ENCODE measurements at regions not wholly inside any gene's neighbourhood (a gene's known extent, or its start where the extent isn't known, plus 50 kb on each side); places are given as distances from the start of the nearest gene placed in this dataset.

DNA sequence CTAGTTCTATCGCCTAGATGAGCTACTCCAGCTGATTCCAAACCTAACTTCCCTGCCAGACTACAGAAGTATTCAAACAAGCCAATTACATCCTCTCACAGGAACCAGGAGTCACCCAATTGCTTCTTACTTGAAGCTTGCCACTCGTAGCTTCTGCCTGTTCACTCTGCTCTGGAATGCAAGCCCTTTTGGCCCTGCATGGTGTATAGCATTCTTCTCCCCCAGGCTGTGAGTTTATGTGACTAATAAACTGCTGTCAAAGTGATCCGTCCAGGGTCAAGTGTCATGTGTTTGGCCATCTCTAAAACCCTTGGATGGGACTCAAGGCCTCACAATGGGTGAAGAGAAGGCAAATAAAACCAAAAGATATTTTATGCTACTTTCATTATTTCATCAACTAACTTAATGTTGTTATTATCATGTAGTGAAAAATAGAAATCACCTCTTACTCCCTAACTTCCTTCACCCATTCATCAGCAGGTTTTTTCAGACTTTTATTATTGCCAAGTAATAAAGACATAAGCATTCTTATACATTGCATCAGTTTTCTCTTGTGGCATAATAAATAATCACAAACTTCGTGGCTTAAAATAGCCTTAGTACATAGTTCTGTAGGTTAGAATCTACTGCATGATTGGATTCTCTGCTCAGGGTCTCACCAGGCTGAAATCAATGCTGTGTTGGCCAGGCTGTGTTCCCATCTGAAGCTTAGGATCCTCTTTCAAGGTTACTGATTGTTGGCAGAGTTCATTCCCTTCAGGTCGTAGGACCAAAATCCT lies 1981.7 kb upstream of the FLRT2 start:
- no peak for TF ChIP-seq POLR2A (IDR thresholded peaks at IDR 0.05; ENCODE audit: low read length)
- no peak for TF ChIP-seq GATA1 (IDR thresholded peaks at IDR 0.05; ENCODE audit: low read depth, low read length)
- DNase-seq, result no peak

DNA sequence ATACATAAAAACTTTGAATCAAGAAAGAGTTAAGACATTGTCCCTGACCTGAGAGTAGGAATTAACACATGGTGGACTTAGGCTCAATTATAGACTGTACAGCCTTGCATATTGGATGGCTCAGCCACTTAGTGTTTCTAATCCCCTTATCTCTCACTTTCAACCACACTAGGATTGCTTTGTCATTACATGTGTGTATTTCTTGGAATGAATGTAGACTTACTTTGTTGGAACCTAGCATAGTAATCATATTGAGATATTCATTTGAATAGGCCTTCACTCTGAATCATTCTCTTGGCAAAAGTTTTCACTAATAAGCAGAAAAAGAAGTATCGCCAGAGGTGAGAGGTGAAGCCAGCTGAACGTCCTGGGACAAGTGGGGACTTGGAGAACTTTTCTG lies 1973.9 kb upstream of the FLRT2 start:
- no peak for TF ChIP-seq POLR2A (IDR thresholded peaks at IDR 0.05; ENCODE audit: low read length)
- TF ChIP-seq GATA1 (IDR thresholded peaks at IDR 0.05; ENCODE audit: low read depth, low read length), result no peak
- DNase-seq, result no peak

DNA sequence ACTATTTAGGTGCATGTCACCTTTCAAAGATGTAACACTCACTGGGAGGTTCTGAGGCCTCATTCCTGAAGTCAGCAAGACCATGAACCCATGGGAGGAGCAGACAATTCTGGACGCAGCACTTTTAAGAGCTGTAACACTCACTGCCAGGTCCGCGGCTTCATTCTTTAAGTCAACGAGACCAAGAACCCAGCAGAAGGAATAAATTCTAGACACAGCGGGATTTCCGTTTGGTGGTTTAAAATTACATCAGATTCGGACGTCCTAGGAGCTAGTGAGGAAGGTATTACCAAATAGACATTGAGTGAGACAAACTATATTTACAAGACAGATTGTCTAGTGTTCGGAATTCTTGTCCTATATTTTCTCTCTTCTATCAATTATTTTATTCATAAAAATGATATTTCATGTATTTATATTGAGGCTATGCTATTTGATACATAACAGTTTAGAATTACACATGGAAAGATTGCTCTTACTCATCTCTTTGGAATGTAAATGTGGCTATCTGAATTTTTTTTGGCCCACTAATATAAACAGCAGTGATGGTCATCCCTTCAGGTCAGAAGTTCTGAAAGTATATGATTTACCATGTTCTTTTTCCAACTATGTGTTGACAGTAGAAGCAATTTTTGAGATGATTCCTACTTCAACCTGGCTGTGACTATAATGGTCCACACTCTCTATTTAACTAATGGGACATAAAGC lies 1973.0 kb upstream of the FLRT2 start:
- DNase-seq, result no peak
- TF ChIP-seq GATA1 (IDR thresholded peaks at IDR 0.05; ENCODE audit: low read depth, low read length), result no peak
- TF ChIP-seq POLR2A (IDR thresholded peaks at IDR 0.05; ENCODE audit: low read length), result no peak

DNA sequence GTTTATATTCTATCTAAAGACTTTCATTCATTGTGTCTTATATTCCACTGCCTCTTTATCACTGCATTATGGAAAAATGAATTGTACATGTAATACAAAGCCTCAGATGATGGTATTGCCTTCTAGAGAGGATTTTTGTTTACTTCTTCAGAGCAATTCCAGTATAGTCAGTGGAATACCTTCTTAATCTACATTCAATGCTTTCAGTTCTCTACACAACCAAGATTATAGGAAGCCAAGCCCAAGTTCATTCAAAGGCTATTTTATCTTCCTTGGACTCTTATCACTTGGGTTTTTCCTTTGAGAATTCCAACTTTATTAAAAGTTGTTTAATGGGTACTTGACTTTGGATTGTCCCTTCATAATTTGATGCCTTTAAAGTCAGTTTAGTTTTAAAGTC lies 1971.0 kb upstream of the FLRT2 start:
- DNase-seq, result no peak
- no peak for TF ChIP-seq GATA1 (IDR thresholded peaks at IDR 0.05; ENCODE audit: low read depth, low read length)
- no peak for TF ChIP-seq POLR2A (IDR thresholded peaks at IDR 0.05; ENCODE audit: low read length)

DNA sequence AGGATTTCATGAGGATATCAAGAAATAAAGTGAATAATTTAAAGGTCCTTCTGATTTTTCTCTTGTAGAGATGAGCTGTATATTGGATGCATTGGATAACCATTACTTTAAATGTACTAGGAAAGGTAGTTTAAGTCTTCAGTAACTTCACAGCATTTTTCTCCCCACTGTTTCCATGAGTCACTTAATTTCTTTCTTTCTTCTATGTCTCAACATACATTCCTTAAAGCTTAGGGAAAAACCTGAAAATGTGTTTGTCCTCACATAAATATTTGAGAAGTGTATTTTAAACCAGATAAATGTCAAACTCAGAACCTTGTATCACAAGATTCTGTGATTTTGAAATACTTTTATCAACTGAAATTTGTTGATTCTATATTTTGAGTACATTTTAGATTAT lies 1970.2 kb upstream of the FLRT2 start:
- DNase-seq, result no peak
- TF ChIP-seq POLR2A (IDR thresholded peaks at IDR 0.05; ENCODE audit: low read length) (no peak), GATA1 (IDR thresholded peaks at IDR 0.05; ENCODE audit: low read depth, low read length) (no peak)

DNA sequence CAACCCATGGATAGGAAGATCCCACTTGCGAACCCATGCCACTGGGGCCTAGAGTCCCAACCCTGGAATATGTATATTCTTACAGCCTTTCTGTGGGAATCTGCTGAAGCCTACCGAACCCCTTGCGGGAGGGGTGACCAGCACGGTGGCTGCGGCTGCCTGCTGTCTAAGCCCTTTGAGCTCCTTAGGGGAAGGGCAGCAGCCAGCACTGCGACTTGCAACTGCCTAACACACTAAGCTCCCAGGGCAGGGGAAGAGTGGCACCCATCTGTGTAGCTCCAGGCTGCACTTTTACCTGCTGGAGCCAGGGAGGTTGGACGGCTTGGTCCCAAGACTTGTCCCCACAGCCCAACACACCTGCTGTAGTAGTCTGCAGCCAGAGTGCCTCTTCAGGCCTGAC lies 1968.7 kb upstream of the FLRT2 start:
- TF ChIP-seq GATA1 (IDR thresholded peaks at IDR 0.05; ENCODE audit: low read depth, low read length), result no peak
- TF ChIP-seq POLR2A (IDR thresholded peaks at IDR 0.05; ENCODE audit: low read length), result no peak
- no peak for DNase-seq

DNA sequence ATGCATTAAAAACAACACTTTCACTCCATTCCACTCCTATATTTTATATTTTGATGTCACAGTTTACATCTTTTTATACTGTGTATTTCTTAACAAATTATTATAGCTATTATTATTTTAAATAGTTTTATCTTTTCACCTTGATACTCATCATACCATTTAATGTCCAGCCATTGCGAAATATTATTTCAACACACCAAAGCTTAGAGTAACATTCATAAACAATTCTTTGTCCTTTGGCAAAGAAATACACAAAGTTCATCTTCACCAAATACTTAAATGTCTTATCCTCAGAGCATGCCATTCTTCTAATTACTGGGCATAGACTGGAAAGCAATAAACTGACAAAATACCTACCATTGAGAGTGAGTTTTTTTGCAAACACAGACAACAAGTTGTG lies 1963.4 kb upstream of the FLRT2 start:
- no peak for DNase-seq
- no peak for TF ChIP-seq GATA1 (IDR thresholded peaks at IDR 0.05; ENCODE audit: low read depth, low read length)
- TF ChIP-seq POLR2A (IDR thresholded peaks at IDR 0.05; ENCODE audit: low read length), result no peak

DNA sequence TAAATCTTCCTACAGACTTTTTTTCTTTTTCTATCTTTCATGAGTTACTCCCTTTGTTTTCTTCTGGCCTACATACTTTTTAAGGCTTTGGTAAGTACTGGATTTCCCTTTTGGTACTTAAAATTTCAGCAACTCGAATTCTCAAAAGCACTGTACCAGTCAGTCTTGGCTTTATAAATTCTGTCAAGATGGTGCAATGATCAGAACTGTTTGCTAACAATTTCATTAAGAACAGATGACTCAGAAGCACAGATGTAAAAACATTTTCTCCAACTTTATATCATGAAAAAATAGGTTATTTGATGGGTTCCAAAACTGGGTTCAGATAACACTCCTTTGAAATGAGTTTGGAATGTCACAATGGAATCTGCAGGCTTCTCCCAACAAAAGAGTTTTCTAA lies 1961.8 kb upstream of the FLRT2 start:
- no peak for TF ChIP-seq POLR2A (IDR thresholded peaks at IDR 0.05; ENCODE audit: low read length)
- no peak for DNase-seq

DNA sequence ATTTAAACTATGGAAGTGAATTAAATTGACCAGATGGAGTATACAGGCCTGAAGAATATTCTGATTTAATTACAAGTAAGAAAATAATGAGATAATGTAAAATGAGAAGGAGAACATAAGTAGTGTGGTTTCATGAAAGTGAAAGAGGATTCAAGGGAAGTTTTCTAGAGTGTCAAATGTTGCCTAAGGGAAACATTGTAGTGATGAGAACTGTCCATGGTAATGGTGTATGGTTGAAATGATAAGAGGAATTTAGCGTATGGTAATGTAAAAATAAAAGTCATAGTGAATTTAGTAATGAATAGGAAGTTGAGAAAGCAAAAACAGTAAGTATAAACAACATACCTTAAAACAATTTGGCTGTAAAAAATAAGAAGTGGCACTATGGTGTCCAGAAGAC lies 1954.6 kb upstream of the FLRT2 start:
- TF ChIP-seq GATA1 (IDR thresholded peaks at IDR 0.05; ENCODE audit: low read depth, low read length) (no peak), POLR2A (IDR thresholded peaks at IDR 0.05; ENCODE audit: low read length) (no peak)
- no peak for DNase-seq

DNA sequence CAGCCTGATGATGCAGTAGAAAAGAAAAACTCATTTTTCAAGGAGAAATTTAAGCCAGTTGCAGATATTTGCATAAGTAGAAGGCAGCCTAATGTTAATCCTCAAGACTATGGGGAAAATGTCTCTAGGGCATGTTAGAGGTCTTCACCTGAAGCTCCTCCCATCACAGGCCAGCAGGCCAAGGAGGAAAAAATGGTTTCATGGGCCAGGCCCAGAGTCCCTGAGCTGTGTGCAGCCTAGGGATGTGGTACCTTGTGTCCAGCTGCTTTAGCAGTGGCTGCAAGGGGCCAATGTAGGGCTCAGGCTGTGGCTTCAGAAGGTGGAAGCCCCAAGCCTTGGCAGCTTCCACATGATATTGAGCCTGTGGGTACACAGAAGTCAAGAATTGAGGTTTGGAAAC lies 1946.7 kb upstream of the FLRT2 start:
- DNase-seq, result no peak
- no peak for TF ChIP-seq POLR2A (IDR thresholded peaks at IDR 0.05; ENCODE audit: low read length)
- TF ChIP-seq GATA1 (IDR thresholded peaks at IDR 0.05; ENCODE audit: low read depth, low read length), result no peak

DNA sequence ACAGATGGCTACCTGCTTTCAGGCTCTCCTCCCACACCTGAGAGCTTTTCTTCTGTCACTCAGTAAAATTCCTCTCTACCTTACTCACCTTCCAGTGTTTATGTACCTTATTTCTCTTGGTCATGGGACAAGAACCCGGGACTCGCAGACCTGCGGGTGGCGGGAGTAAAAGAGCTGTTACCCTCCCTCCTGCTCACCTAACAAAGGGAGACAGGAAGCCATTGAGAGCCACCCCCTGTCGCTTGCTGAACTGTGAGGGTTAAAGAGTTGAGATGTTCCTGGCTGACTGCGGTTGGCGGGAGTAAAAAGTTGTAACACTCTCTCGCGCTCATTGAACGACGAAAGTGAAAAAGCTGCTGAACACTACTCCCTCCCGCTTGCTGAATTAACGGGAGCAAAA lies 1935.1 kb upstream of the FLRT2 start:
- no peak for TF ChIP-seq POLR2A (IDR thresholded peaks at IDR 0.05; ENCODE audit: low read length)
- TF ChIP-seq GATA1 (IDR thresholded peaks at IDR 0.05; ENCODE audit: low read depth, low read length), result no peak
- DNase-seq, result no peak

DNA sequence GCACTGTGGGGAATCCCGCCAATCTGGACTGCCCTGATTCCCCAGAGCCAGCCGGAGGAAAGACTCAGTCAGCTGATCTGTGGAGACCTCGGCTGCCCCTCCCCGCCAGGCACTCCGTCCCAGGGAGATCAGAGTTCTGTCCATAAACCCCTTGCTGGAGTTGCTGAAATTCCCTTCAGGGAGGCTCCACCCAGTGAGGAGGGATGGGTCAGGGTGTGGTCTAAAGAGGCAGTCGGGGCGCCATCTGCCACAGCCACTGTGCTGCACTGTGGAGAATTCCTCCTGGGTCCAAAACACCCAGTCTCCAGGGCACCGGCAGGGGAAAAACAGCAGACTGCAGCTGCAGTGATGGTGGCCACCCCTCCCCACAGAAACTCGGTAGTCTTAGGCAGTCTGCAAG lies 1922.3 kb upstream of the FLRT2 start:
- TF ChIP-seq GATA1 (IDR thresholded peaks at IDR 0.05; ENCODE audit: low read depth, low read length) (no peak), POLR2A (IDR thresholded peaks at IDR 0.05; ENCODE audit: low read length) (no peak)
- DNase-seq, result no peak

DNA sequence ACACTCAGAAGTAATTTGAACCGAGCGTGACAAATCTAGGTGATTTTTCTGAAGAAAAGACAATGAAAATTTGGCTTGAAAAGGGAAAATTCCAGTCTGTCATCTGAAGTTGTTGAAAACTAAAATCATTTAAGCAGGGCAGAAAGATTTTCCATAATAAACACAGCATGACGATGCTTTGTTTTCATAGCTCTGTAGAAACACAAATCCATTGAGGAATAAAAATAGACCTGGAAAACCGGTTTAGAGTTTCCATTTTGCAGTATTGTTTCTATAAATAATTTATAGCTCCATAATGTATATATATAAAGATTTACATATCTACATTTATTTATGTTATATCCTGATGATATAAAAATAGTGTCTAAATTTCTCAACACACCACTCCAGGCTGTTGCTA lies 1918.5 kb upstream of the FLRT2 start:
- TF ChIP-seq POLR2A (IDR thresholded peaks at IDR 0.05; ENCODE audit: low read length) (no peak), GATA1 (IDR thresholded peaks at IDR 0.05; ENCODE audit: low read depth, low read length) (no peak)
- no peak for DNase-seq

DNA sequence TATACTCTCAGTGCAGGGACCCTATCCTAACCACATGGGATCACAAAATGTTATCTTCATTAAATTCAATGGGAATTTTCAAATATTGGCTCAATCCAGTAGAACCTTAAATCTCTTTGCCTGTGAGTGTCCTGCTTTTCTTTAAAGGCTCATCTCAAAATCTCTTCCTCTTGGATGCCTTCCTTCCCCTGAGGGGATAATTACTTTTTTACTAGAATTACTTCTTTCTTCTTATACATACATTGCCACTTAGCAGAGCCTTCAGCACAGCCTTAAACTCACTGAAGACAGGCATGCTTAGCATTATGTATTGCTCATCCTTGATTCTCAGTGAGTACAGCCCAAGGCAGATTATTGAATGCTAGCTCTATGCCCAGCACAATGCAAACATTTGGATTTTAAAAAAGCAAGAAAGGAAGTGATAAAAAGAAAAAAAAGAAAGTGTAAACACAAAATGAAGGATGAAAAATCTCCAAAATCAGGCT lies 1918.0 kb upstream of the FLRT2 start:
- DNase-seq, result no peak
- no peak for TF ChIP-seq GATA1 (IDR thresholded peaks at IDR 0.05; ENCODE audit: low read depth, low read length)
- no peak for TF ChIP-seq POLR2A (IDR thresholded peaks at IDR 0.05; ENCODE audit: low read length)

DNA sequence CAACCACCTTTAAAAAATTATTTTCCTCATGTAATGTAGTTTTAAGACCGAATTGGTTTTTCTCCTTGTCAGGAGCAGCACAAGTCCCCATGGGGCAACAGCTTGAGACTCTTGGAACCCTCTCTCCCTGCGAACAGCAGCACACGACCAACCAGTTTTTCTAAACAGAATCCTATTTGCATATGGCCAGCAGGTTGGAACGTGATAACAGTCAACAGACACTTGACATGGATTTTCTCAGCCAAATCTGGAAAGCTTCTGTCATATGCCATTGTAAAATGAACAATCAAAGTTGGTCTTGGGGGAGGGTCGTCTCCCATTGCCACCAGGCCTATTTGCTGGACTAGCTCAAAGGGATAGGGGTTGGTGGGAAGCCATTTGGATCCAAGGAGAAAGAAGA lies 1915.0 kb upstream of the FLRT2 start:
- DNase-seq, result no peak
- TF ChIP-seq GATA1 (IDR thresholded peaks at IDR 0.05; ENCODE audit: low read depth, low read length), result no peak
- no peak for TF ChIP-seq POLR2A (IDR thresholded peaks at IDR 0.05; ENCODE audit: low read length)

All from erythroblast (primary cell).